Gastrocnemius medialis (tissue), 4 donors: ENCODE measurements at regions not wholly inside any gene's neighbourhood (a gene's known extent, or its start where the extent isn't known, plus 50 kb on each side); places are given as distances from the start of the nearest gene placed in this dataset.
"Not testable (repeated sequence)": the region's sequence is repeated elsewhere in the genome, so short reads cannot be mapped to it uniquely, and the experiment has no call there.

Experiments
- ATAC-seq, 2 donors: fragments of 150-250 bp; one replicate each; pipeline ENCODE4 v1.9.1; 2016
- DNase-seq, 2 donors: peaks; one replicate each; pipeline ENCODE4 v3.0.0-alpha.2; 2019
- H3K27ac ChIP-seq, 4 donors: fragments of 200-600 bp; sonication (generic); 1 replicate in 1 of 4; 2 replicates in 3 of 4; pipeline ENCODE4 v1.5.1; 2016 to 2018; ENCODE audit warnings: mild to moderate bottlenecking in 2 of 4, moderate library complexity in 1 of 4
- H3K27me3 ChIP-seq, 3 donors: fragments of 200-600 bp; sonication (generic) in 2 of 3; 1 replicate in 1 of 3; 2 replicates in 2 of 3; pipeline versions ENCODE4 v1.5.1 to v1.6.0; 2016 to 2019; ENCODE audit warnings: mild to moderate bottlenecking in 1 of 3, moderate library complexity in 1 of 3
- H3K36me3 ChIP-seq, 2 donors: fragments of 200-600 bp; sonication (generic) in 1 of 2; one replicate each; pipeline ENCODE4 v1.5.1; 2017 to 2018
- H3K4me1 ChIP-seq, 2 donors: fragments of 200-600 bp; sonication (generic) in 1 of 2; one replicate each; pipeline ENCODE4 v1.5.1; 2016 to 2017; ENCODE audit warnings: mild to moderate bottlenecking in 2 of 2
- H3K4me3 ChIP-seq, 4 donors: fragments of 200-600 bp; sonication (generic) in 3 of 4; 1 replicate in 1 of 4; 2 replicates in 3 of 4; pipeline ENCODE4 v1.5.1; 2016 to 2019; ENCODE audit warnings: mild to moderate bottlenecking in 2 of 4
- H3K9me3 ChIP-seq, 3 donors: fragments of 200-600 bp; sonication (generic) in 2 of 3; 1 replicate in 1 of 3; 2 replicates in 2 of 3; pipeline ENCODE4 v1.5.1; 2016 to 2019
- CTCF ChIP-seq, 5 experiments: fragments of 450-650 bp in 3 of 5; fragments of 200-600 bp in 2 of 5; sonication (generic) in 2 of 5; IDR thresholded peaks in 4 of 5; conservative IDR thresholded peaks in 1 of 5; 1 replicate in 4 of 5; 2 replicates in 1 of 5; pipeline ENCODE4 v1.5.1; 2016 to 2019; ENCODE audit warnings: antibody characterized with exemption in 5 of 5, mild to moderate bottlenecking in 3 of 5, moderate library complexity in 3 of 5
- POLR2A ChIP-seq, 2 donors: fragments of 450-650 bp; IDR thresholded peaks; one replicate each; pipeline ENCODE4 v1.6.1; 2017; ENCODE audit warnings: antibody characterized with exemption in 2 of 2, mild to moderate bottlenecking in 2 of 2, moderate library complexity in 2 of 2
- in situ Hi-C, 4 donors: fragments of 200-750 bp; cut with MboI; loops; one replicate each; pipeline versions ENCODE4 v1.15.0 to v1.8.0; 2017; ENCODE audit warnings: low sequenced_read_pairs in 4 of 4
- intact Hi-C: fragments of 100-400 bp; cut with DNase I; formaldehyde crosslinking; loops from one replicate; pipeline ENCODE4 v1.15.1; 2023; ENCODE audit warnings: low total_unique reads

GRCh38 chr1:227508431-227508830 lies 54.9 kb upstream of the ZNF678 start:
- intact Hi-C loops = no loop called here
- ATAC-seq = no peak

GRCh38 chr1:227506490-227507393 lies 56.6 kb upstream of the ZNF678 start:
- H3K36me3 ChIP-seq, H3K4me3 ChIP-seq, H3K27ac ChIP-seq, H3K4me1 ChIP-seq, intact Hi-C loops, H3K27me3 ChIP-seq, in situ Hi-C loops, H3K9me3 ChIP-seq, DNase-seq, ATAC-seq: not testable (repeated sequence)

More at GRCh38 chr1:227508431-227508830, 54.9 kb upstream of the ZNF678 start:
- peaks cover 0 to 5% (median 0%) of the 10 kb centered on the region in 3 donors for H3K27me3 ChIP-seq
- no peaks in the 10 kb centered on the region for H3K36me3 ChIP-seq
- TF ChIP-seq POLR2A (IDR thresholded peaks at IDR 0.05) = no peak
- TF ChIP-seq CTCF (IDR thresholded peaks at IDR 0.05 in 4 of 5, conservative IDR thresholded peaks at IDR 0.05 in 1 of 5) = no peak
- no peaks in the 10 kb centered on the region for H3K9me3 ChIP-seq
- in situ Hi-C loops = no loop called here
- no peak overlapping the region for H3K27ac ChIP-seq
- DNase-seq = no peak
- no peak overlapping the region for H3K4me3 ChIP-seq
- H3K4me1 ChIP-seq = no peaks in the 10 kb centered on the region

- in situ Hi-C loops = loop anchor here (25.0 kb wide), 3 partner anchors 216 to 466 kb away; no protein-coding TSS in a partner anchor
Observed at GRCh38 chr1:227496045-227496444, 67.3 kb upstream of the ZNF678 start.

GRCh38 chr1:227493863-227494551 lies 69.3 kb upstream of the ZNF678 start:
- H3K36me3 ChIP-seq, ATAC-seq, H3K9me3 ChIP-seq, H3K27ac ChIP-seq, H3K4me3 ChIP-seq, intact Hi-C loops, H3K27me3 ChIP-seq, H3K4me1 ChIP-seq, DNase-seq: not testable (repeated sequence)
- in situ Hi-C loops = loop anchor here (25.0 kb wide), 3 partner anchors 218 to 468 kb away; no protein-coding TSS in a partner anchor

More at GRCh38 chr1:227496045-227496444, 67.3 kb upstream of the ZNF678 start:
- H3K9me3 ChIP-seq, DNase-seq, ATAC-seq, H3K36me3 ChIP-seq, H3K4me3 ChIP-seq, intact Hi-C loops, H3K27me3 ChIP-seq, H3K27ac ChIP-seq, H3K4me1 ChIP-seq: not testable (repeated sequence)

GRCh38 chr1:227490478-227490877 lies 72.9 kb upstream of the ZNF678 start:
- no peaks in the 10 kb centered on the region for H3K27me3 ChIP-seq
- no peak overlapping the region for H3K4me3 ChIP-seq
- no peaks in the 10 kb centered on the region for H3K36me3 ChIP-seq
- no peaks in the 10 kb centered on the region for H3K9me3 ChIP-seq
- in situ Hi-C loops = loop anchor here (25.0 kb wide), 3 partner anchors 222 to 472 kb away; no protein-coding TSS in a partner anchor
- TF ChIP-seq POLR2A (IDR thresholded peaks at IDR 0.05) (no peak), CTCF (IDR thresholded peaks at IDR 0.05 in 4 of 5, conservative IDR thresholded peaks at IDR 0.05 in 1 of 5) (no peak)
- no peak overlapping the region for H3K27ac ChIP-seq
- ATAC-seq = no peak
- intact Hi-C loops = no loop called here
- no peak for DNase-seq
- H3K4me1 ChIP-seq = peaks cover 0 to 6% of the 10 kb centered on the region in 2 donors

GRCh38 chr1:227490001-227490400 lies 73.4 kb upstream of the ZNF678 start:
- intact Hi-C loops = no loop called here
- Histone ChIP-seq H3K4me3 (no peak overlapping the region), H3K27me3 (no peaks in the 10 kb centered on the region), H3K27ac (no peak overlapping the region), H3K36me3 (no peaks in the 10 kb centered on the region), H3K4me1 (peaks cover 0 to 6% of the 10 kb centered on the region in 2 donors), H3K9me3 (no peaks in the 10 kb centered on the region)
- ATAC-seq (no peak), DNase-seq (no peak)
- no peak for TF ChIP-seq CTCF (IDR thresholded peaks at IDR 0.05 in 4 of 5, conservative IDR thresholded peaks at IDR 0.05 in 1 of 5)
- no peak for TF ChIP-seq POLR2A (IDR thresholded peaks at IDR 0.05)
- in situ Hi-C loops = loop anchor here (25.0 kb wide), 3 partner anchors 222 to 472 kb away; no protein-coding TSS in a partner anchor
